RWPE1 (cell line): ENCODE measurements at regions not wholly inside any gene's neighbourhood (a gene's known extent, or its start where the extent isn't known, plus 50 kb on each side); places are given as distances from the start of the nearest gene placed in this dataset.

Experiments
- CTCF ChIA-PET: fragments of 350-600 bp; sonication (Branson Sonifier 250); formaldehyde crosslinking; extraction: SDS; loops from one replicate; lab custom pipeline; 2021; lab: Yijun Ruan, JAX
- POLR2A ChIA-PET: fragments of 400-600 bp; formaldehyde crosslinking; extraction: SDS; loops from one replicate; lab custom pipeline; 2020; ENCODE audit warnings: antibody characterized with exemption; ENCODE audit not compliant: low non-redundant PET; lab: Yijun Ruan, JAX
- DNase-seq: peaks from one replicate; pipeline ENCODE4 v3.0.0; 2012; ENCODE audit warnings: low spot score
- H3K27ac ChIP-seq: fragments of 450-650 bp; 2 replicates; pipeline ENCODE4 v1.5.1; 2017
- CTCF ChIP-seq: fragments of 450-650 bp; conservative IDR thresholded peaks from 2 replicates; pipeline ENCODE4 v1.5.1; 2017; ENCODE audit warnings: low read depth, mild to moderate bottlenecking

DNA sequence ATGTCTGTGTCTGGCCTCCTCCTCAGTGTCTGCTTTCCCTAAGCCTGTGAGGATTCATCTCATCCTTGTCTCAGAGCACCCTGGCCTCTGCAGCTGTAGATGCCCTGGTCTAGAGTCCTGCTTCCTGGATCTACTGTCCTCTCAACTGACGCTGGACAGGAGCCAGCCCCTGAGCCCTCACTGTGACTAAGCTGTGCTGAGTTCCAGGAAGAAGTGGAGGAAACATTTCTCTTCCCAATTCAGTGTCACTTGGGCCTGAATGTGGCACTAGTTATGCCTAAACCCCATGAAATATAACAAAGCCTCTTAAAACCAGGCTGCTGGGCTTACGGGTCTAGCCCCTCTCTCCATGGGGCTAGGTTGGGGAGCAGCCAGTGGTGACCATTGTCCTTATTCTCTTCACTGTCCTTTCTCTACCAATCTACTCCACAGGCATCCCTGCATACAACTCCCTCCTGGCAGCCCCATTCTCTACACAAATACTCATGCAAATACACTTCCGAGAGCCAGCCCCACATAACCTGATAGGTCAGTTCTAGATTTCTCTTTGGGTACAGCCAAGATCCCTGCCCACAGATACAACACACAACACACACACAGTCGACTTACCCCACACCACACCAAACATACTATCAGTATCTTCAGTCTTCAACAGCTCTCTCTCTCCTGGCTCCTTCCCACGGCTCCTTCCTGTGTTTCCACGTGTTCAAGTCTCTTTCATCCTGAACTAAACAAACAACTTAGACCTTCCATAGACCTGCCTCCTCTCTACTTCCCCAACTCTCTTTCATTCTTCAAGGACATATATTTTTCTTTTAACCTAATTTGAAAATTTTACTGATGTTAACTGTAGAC is 220.8 kb downstream of the SNX18 start:
- DNase-seq: no peak
- POLR2A ChIA-PET: no interaction called here
- CTCF ChIA-PET: no interaction called here
- no peak for TF ChIP-seq CTCF
- no peak overlapping the region for H3K27ac ChIP-seq

DNA sequence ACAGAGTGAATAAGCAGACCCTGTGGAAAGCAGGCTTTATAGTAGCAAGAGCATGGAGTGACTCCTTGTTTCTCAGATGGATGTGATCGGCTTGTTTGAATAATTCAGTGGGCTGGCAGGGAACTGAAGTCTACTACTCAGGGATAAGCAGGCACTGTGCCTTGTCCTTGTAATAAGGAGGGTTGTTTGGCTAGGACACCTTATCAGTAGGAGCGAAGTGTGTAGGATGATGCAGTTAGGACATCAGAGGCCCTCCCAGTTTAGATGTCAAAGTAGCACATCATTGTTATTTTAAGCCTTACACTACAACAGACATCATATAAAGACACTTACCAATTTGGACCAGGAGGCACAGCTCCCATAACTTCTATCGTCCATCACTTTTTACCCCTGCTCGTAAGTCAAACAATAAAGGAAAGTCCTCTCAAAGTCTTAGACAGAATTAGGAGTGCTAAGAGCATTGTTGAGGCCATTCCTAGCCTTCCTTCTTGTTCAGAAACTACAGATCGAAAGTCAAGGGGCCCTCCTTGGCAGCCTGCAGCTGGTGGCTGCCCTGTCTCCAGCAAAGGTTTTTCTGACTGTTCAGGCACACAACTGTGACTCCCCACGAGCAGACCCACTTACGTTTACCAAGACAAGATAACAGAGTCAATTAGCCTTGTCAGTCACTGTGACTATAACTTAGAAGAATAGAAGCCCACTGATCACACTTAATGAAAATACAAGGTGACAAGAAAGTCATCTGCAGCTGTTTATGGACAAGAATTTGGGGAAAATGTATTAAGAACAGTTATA is 218.6 kb downstream of the SNX18 start:
- ChIA-PET POLR2A (no interaction called here), CTCF (no interaction called here)
- no peak for DNase-seq
- H3K27ac ChIP-seq: no peak overlapping the region
- no peak for TF ChIP-seq CTCF

GRCh38 chr5:54733101-54733500 is 215.5 kb downstream of the SNX18 start:
- POLR2A ChIA-PET: no interaction called here
- no peak for DNase-seq
- no peak for TF ChIP-seq CTCF
- CTCF ChIA-PET: interaction anchor here (0.7 to 1.4 kb wide), 2 partner anchors 9 to 81 kb away, joined by 3 read pairs; no protein-coding TSS in a partner anchor
- H3K27ac ChIP-seq: no peak overlapping the region

GRCh38 chr5:54732108-54732507 is 214.5 kb downstream of the SNX18 start:
- ChIA-PET CTCF (interaction anchor here (0.9 kb wide), 1 partner anchor 428 kb away, joined by 5 read pairs; the partner anchor contains the start of gene GPX8), POLR2A (no interaction called here)
- no peak for TF ChIP-seq CTCF
- no peak for DNase-seq
- no peak overlapping the region for H3K27ac ChIP-seq

DNA sequence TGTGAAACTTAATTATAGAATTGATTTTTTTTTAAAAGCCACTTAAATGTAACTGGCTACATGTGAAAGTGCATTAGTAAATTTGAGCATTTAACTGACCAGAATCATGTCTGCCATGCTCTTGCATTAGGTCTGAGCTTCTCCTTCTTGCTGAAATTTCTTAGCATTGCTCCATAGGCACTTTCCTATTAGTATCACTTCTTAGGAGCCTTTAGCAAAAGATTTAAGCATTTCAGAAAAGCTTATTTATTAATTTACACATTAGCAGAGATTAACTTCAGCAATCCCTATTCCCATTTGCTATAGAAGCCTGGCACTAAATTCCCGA is 211.0 kb downstream of the SNX18 start:
- ChIA-PET CTCF (no interaction called here), POLR2A (no interaction called here)
- H3K27ac ChIP-seq: no peak overlapping the region
- no peak for TF ChIP-seq CTCF
- DNase-seq: no peak

GRCh38 chr5:54727874-54728587 is 210.5 kb downstream of the SNX18 start:
- TF ChIP-seq CTCF: no peak
- DNase-seq: no peak
- POLR2A ChIA-PET: no interaction called here
- CTCF ChIA-PET: no interaction called here
- no peak overlapping the region for H3K27ac ChIP-seq
